ENCODE measurements at regions not wholly inside any gene's neighbourhood (a gene's known extent, or its start where the extent isn't known, plus 50 kb on each side); places are given as distances from the start of the nearest gene placed in this dataset.

GRCh38 chr18:21928925-21929324 is 188.3 kb downstream of the MIB1 start:
- DNase-seq (ENCODE audit: low read depth, low spot score) (no peak), ATAC-seq (no peak), FAIRE-seq (no peak)
- H3K4me3 ChIP-seq, result no peak overlapping the region
- WGBS (ENCODE audit: insufficient coverage, insufficient replicate concordance, low lambda C conversion rate, missing lambda C conversion rate), result 13% methylated on average over 4 of the region's 4 CpGs
- POLR2A ChIA-PET, result no interaction called here
- H3K79me2 ChIP-seq (ENCODE audit: control insufficient read depth, insufficient read depth, low read length), result no peaks in the 10 kb centered on the region
- no peaks in the 10 kb centered on the region for H3K4me1 ChIP-seq (ENCODE audit: control insufficient read depth, insufficient read depth, low read length)
- H4K20me1 ChIP-seq (ENCODE audit: control insufficient read depth, insufficient read depth), result no peaks in the 10 kb centered on the region
- H3K4me2 ChIP-seq (ENCODE audit: control insufficient read depth, insufficient read depth), result no peak overlapping the region
- CTCF ChIA-PET, result interaction anchor here (1.4 kb wide), 1 partner anchor 27 kb away, joined by 4 read pairs; no protein-coding TSS in a partner anchor
- RAD21 ChIA-PET (ENCODE audit: unreplicated experiment), result no interaction called here
- BruUV-seq (replicated peaks), result no TSS peak
- no peak overlapping the region for H3K9ac ChIP-seq (ENCODE audit: control insufficient read depth, insufficient read depth, low read length)
- H3K27me3 ChIP-seq (replicated peaks in 1 of 2; ENCODE audit: control insufficient read depth in 2 of 2, insufficient read depth in 2 of 2, low read length in 1 of 2), result no peaks in the 10 kb centered on the region
- H3K9me3 ChIP-seq (replicated peaks; ENCODE audit: control insufficient read depth, insufficient read depth, low read length), result no peaks in the 10 kb centered on the region
- intact Hi-C loops (cut with micrococcal nuclease; ENCODE audit: unreplicated experiment), result no loop called here
- H3K36me3 ChIP-seq (ENCODE audit: control insufficient read depth in 2 of 2, insufficient read depth in 2 of 2, low read length in 1 of 2), result no peaks in the 10 kb centered on the region
- in situ Hi-C loops (cut with MboI), result no loop called here
- H3K27ac ChIP-seq (ENCODE audit: control insufficient read depth, insufficient read depth), result no peak overlapping the region
- SMC1A ChIA-PET (ENCODE audit: uncharacterized antibody, unreplicated experiment), result interaction anchor here (0.5 kb wide), 1 partner anchor 138 kb away, joined by 3 read pairs; no protein-coding TSS in a partner anchor
- H2AFZ ChIP-seq (ENCODE audit: control insufficient read depth, low read depth, low read length), result no peak overlapping the region
- TF ChIP-seq USF2 (IDR thresholded peaks at IDR 0.05; ENCODE audit: borderline replicate concordance, low read depth, low read length), result no peak
- no peak for TF ChIP-seq CUX1 (IDR thresholded peaks at IDR 0.05; ENCODE audit: insufficient replicate concordance, low read depth, low read length)
- no peak for TF ChIP-seq TBL1XR1 (IDR thresholded peaks at IDR 0.05; ENCODE audit: low read depth, low read length)
- no peak for TF ChIP-seq IRF4 (IDR thresholded peaks at IDR 0.05; ENCODE audit: low read depth, low read length)
- TF ChIP-seq KDM1A (IDR thresholded peaks at IDR 0.05; ENCODE audit: borderline replicate concordance), result no peak
- no peak for TF ChIP-seq NFYA (IDR thresholded peaks at IDR 0.05; ENCODE audit: borderline replicate concordance, low read depth, low read length)
- TF ChIP-seq RAD21 (IDR thresholded peaks at IDR 0.05; ENCODE audit: insufficient read depth, low read depth, low read length), result no peak
- TF ChIP-seq REST (IDR thresholded peaks at IDR 0.05; ENCODE audit: low read depth, low read length), result no peak
- no peak for TF ChIP-seq MEF2A (IDR thresholded peaks at IDR 0.05; ENCODE audit: insufficient read depth, low read depth, low read length)
- no peak for TF ChIP-seq SREBF1 (IDR thresholded peaks at IDR 0.05; ENCODE audit: low read length)
- no peak for TF ChIP-seq SPI1 (IDR thresholded peaks at IDR 0.05; ENCODE audit: borderline replicate concordance, insufficient read depth, low read depth, low read length)
- no peak for TF ChIP-seq CREM (IDR thresholded peaks at IDR 0.05; ENCODE audit: low read depth)
- no peak for TF ChIP-seq ATF3 (IDR thresholded peaks at IDR 0.05; ENCODE audit: borderline replicate concordance, extremely low read depth, low read depth, low read length)
- no peak for TF ChIP-seq USF1 (IDR thresholded peaks at IDR 0.05; ENCODE audit: borderline replicate concordance, extremely low read length, insufficient read depth, low read depth, low read length)
